ENCODE measurements at regions not wholly inside any gene's neighbourhood (a gene's known extent, or its start where the extent isn't known, plus 50 kb on each side); places are given as distances from the start of the nearest gene placed in this dataset.

DNA sequence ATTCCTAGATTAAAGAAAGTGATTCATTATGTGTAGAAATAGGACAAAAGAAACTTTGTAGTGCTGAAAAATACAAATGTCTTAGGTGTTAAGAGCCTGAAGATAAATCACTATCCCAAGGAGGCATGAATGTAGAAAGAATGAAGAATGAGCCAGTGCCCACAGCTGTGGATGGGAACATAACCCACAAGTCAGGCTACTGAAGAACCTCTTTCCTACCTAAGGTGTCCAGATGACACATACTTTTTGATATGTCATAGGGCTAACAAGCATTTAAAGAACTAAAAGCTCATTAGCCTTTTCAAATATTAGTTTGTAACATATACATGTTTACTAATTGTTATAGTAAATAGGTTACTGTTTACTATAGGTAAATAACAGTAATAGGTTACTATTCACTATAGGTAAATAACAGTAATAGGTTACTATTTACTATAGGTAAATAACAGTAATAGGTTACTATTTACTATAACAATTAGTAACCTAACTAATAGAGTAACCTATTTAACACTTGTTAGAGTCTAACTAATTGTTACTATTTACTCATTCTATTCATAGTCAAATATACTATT is 275.0 kb upstream of the KYNU start:
- TF ChIP-seq, protein P1, sequence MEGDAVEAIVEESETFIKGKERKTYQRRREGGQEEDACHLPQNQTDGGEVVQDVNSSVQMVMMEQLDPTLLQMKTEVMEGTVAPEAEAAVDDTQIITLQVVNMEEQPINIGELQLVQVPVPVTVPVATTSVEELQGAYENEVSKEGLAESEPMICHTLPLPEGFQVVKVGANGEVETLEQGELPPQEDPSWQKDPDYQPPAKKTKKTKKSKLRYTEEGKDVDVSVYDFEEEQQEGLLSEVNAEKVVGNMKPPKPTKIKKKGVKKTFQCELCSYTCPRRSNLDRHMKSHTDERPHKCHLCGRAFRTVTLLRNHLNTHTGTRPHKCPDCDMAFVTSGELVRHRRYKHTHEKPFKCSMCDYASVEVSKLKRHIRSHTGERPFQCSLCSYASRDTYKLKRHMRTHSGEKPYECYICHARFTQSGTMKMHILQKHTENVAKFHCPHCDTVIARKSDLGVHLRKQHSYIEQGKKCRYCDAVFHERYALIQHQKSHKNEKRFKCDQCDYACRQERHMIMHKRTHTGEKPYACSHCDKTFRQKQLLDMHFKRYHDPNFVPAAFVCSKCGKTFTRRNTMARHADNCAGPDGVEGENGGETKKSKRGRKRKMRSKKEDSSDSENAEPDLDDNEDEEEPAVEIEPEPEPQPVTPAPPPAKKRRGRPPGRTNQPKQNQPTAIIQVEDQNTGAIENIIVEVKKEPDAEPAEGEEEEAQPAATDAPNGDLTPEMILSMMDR (conservative IDR thresholded peaks at IDR 0.05), result no peak
- TF ChIP-seq ZFX (IDR thresholded peaks at IDR 0.05), result no peak
- no peak overlapping the region for H3K27ac ChIP-seq

DNA sequence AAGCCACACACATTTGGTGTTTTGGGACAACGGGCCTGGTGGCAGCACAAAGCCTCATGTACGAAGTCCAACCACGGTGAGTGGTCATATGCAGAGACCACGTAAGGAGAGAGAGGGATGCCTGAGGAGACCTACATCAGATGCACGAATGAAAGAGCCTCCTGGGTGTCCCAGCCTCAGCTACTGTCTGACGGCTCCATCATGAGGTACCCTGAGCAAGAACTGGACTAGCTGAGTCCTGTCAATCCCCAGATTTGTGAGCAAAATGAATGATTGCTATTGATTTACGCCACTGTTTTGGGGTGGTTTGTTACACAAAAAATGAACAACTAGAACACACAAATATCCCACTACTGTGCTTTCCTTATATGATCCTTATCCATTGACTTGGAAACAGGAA is 275.7 kb upstream of the KYNU start:
- TF ChIP-seq, protein P1 (conservative IDR thresholded peaks at IDR 0.05), result no peak
- no peak for TF ChIP-seq ZFX (IDR thresholded peaks at IDR 0.05)

DNA sequence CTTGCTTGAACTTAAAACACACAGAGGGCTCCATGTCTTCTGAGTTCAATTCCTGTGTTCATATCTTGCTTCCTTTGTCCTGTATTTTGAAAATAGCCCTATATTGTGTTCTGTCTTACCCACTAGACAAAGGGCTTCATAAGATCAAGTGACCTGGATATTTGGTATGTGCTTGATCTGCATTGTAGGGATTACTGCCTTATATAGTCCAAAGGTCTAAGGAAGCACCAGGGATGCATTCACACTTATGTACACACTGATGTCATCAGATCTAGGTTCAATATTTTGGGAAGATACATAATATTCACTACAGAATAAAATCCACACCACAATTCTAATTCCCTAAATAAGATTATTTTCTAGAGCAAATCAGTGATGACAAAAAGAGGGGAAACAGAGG is 278.0 kb upstream of the KYNU start:
- H3K27ac ChIP-seq, result no peak overlapping the region
- TF ChIP-seq ZFX (IDR thresholded peaks at IDR 0.05), result no peak
- TF ChIP-seq, protein P1 (conservative IDR thresholded peaks at IDR 0.05), result no peak

More for the DNA sequence above, 275.7 kb upstream of the KYNU start:
- no peak overlapping the region for H3K27ac ChIP-seq

DNA sequence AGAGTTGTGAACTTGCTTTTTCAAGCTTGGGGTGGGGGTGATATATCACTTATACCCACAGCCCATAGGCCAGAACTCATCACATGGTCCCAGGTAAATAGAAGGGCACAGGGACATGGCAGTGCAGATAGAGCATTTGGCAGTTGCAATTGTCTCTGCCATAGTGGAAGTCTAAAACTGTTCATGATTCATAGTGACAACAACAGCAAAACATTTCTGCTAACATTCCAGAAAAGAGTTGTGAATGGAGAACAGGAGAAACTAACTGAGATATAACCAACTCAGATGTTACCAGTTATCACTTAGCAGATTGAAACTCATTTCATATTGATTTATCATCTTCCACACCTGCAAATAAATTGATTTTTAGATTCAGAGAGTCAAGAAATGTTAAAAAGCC is 278.6 kb upstream of the KYNU start:
- H3K27ac ChIP-seq, result no peak overlapping the region
- TF ChIP-seq ZFX (IDR thresholded peaks at IDR 0.05), result no peak
- TF ChIP-seq, protein P1 (conservative IDR thresholded peaks at IDR 0.05), result no peak

DNA sequence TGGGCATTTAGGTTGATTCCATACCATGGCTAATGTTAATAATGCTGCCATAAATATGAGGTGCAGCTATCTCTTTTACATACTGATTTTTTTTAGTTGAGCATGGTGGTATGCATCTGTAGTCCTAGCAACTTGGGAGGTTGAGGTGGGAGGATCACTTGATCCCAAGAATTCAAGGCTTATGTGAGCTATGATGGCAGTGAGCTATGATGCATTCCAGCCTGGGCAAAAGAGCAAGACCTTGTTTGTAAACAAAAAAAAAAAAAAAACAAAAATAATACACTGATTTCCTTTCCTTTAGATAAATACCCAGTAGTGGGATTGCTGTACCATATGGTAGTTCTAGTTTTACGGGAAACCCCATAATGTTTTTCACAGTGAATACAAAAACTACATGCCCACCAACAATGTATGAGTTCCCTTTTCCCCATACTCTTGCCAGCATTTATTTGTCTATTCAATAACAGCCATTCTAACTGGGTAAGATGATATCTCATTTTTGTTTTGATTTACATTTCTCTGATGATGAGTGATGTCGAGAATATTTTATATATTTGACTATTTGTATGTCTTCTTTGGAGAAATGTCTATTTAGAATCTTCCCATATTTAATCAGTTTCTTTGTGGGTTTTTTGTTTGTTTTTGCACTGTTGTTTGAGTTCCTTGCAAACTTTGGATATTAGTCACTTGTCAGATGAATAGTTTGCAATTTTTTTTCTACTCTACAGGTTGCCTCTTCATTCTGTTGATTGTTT is 281.0 kb upstream of the KYNU start:
- no peak for TF ChIP-seq ZFX (IDR thresholded peaks at IDR 0.05)
- TF ChIP-seq, protein P1 (conservative IDR thresholded peaks at IDR 0.05), result no peak
- no peak overlapping the region for H3K27ac ChIP-seq

DNA sequence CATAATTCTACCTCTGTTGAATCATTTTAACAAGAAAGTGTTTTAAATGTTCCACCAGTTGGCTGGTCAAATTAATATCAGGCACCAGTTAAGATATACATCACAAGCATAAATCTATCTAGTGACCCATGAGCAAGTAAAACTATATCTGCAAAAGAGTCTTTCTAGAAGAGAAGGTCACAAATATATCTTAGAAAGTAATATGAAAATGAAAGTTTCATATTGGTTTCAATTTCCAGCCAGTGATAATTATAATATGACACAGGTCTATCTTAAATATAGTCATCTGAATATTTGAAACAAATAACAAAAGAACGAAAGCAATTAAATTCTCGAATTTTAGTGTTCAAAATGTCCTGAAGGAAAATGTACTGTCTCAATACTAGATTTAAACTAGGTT is 282.5 kb upstream of the KYNU start:
- no peak for TF ChIP-seq ZFX (IDR thresholded peaks at IDR 0.05)
- TF ChIP-seq, protein P1 (conservative IDR thresholded peaks at IDR 0.05), result no peak
- H3K27ac ChIP-seq, result no peak overlapping the region

DNA sequence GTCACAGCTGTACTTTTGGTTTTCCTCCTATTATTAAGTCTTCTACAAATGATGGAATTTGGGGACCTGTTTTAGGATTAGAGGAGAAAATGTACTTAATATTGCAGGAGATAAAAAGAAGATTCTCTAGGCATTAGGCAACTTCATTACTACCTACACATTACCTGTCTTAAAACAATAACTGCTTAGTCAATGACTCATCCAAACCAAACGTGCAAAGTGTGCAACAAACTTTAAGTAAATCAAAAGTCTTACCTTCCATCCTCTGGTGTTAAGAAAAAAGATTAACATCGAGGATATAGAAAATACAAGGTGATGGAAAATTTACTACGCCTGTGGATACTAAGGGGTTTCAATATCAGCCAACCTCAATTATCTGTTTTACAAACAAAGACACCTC is 285.3 kb upstream of the KYNU start:
- no peak overlapping the region for H3K27ac ChIP-seq
- TF ChIP-seq ZFX (IDR thresholded peaks at IDR 0.05), result no peak
- TF ChIP-seq, protein P1 (conservative IDR thresholded peaks at IDR 0.05), result no peak

Data from C4-2B (cell line).